ENCODE measurements at regions not wholly inside any gene's neighbourhood (a gene's known extent, or its start where the extent isn't known, plus 50 kb on each side); places are given as distances from the start of the nearest gene placed in this dataset.

- H2AFZ ChIP-seq (ENCODE audit: low read depth, low read length) = no peak overlapping the region
- H3K9me3 Mint-ChIP-seq (ENCODE audit: unreplicated experiment) = no peaks in the 10 kb centered on the region
- no peaks in the 10 kb centered on the region for H3K27me3 Mint-ChIP-seq (ENCODE audit: low read depth, unreplicated experiment)
- H3K4me2 ChIP-seq (ENCODE audit: low read length) = no peak overlapping the region
- H3K9me3 ChIP-seq (ENCODE audit: insufficient read depth, low read depth, low read length) = peaks cover 2% of the 10 kb centered on the region
- H3K4me3 ChIP-seq (ENCODE audit: insufficient read depth, low read depth, low read length) = no peak overlapping the region
- TF ChIP-seq CTCF (IDR thresholded peaks at IDR 0.05; ENCODE audit: insufficient read depth, low read depth, low read length) = no peak
- peaks cover 5% of the 10 kb centered on the region for H3K4me1 Mint-ChIP-seq (ENCODE audit: low read depth, unreplicated experiment)
- H3K36me3 Mint-ChIP-seq (ENCODE audit: low read depth, unreplicated experiment) = no peaks in the 10 kb centered on the region
- no peak for FAIRE-seq
- no peak overlapping the region for H3K27ac Mint-ChIP-seq (ENCODE audit: unreplicated experiment)
- H3K4me3 Mint-ChIP-seq (ENCODE audit: unreplicated experiment) = no peak overlapping the region
- H3K79me2 ChIP-seq (ENCODE audit: insufficient read depth, low read length) = no peaks in the 10 kb centered on the region
- no peak overlapping the region for H3K9ac ChIP-seq (ENCODE audit: low read length)
- no peak overlapping the region for H3K27ac ChIP-seq (ENCODE audit: low read depth, low read length)
- no peak for DNase-seq (ENCODE audit: low read depth)
- H3K27me3 ChIP-seq (ENCODE audit: insufficient read depth, low read length) = no peaks in the 10 kb centered on the region
- H3K4me1 ChIP-seq (ENCODE audit: insufficient read depth, low read length) = no peaks in the 10 kb centered on the region
- H3K36me3 ChIP-seq (ENCODE audit: insufficient read depth, low read length) = no peaks in the 10 kb centered on the region
- H4K20me1 ChIP-seq (ENCODE audit: insufficient read depth, low read length) = no peaks in the 10 kb centered on the region
These were observed 90.2 kb upstream of the CCDC112 start for GRCh38 chr5:115386657-115387056.

- Histone ChIP-seq H2AFZ (ENCODE audit: low read depth, low read length) (no peak overlapping the region), H3K4me2 (ENCODE audit: low read length) (no peak overlapping the region), H3K27ac (ENCODE audit: low read depth, low read length) (no peak overlapping the region), H3K79me2 (ENCODE audit: insufficient read depth, low read length) (no peaks in the 10 kb centered on the region), H3K9me3 (ENCODE audit: insufficient read depth, low read depth, low read length) (no peaks in the 10 kb centered on the region), H4K20me1 (ENCODE audit: insufficient read depth, low read length) (no peaks in the 10 kb centered on the region), H3K27me3 (ENCODE audit: insufficient read depth, low read length) (no peaks in the 10 kb centered on the region), H3K36me3 (ENCODE audit: insufficient read depth, low read length) (no peaks in the 10 kb centered on the region), H3K4me3 (ENCODE audit: insufficient read depth, low read depth, low read length) (no peak overlapping the region), H3K4me1 (ENCODE audit: insufficient read depth, low read length) (no peaks in the 10 kb centered on the region), H3K9ac (ENCODE audit: low read length) (no peak overlapping the region)
- no peak for FAIRE-seq
- Mint-ChIP-seq H3K4me3 (ENCODE audit: unreplicated experiment) (no peak overlapping the region), H3K36me3 (ENCODE audit: low read depth, unreplicated experiment) (no peaks in the 10 kb centered on the region), H3K9me3 (ENCODE audit: unreplicated experiment) (no peaks in the 10 kb centered on the region), H3K27ac (ENCODE audit: unreplicated experiment) (no peak overlapping the region), H3K4me1 (ENCODE audit: low read depth, unreplicated experiment) (peaks cover 5% of the 10 kb centered on the region), H3K27me3 (ENCODE audit: low read depth, unreplicated experiment) (no peaks in the 10 kb centered on the region)
- TF ChIP-seq CTCF (IDR thresholded peaks at IDR 0.05; ENCODE audit: insufficient read depth, low read depth, low read length) (no peak), EZH2 (IDR thresholded peaks at IDR 0.05; ENCODE audit: insufficient read depth, low read length) (no peak)
- no peak for DNase-seq (ENCODE audit: low read depth)
These were observed 88.3 kb upstream of the CCDC112 start for GRCh38 chr5:115384587-115385375.

- Histone ChIP-seq H3K4me2 (ENCODE audit: low read length) (no peak overlapping the region), H3K36me3 (ENCODE audit: insufficient read depth, low read length) (no peaks in the 10 kb centered on the region), H3K9me3 (ENCODE audit: insufficient read depth, low read depth, low read length) (no peaks in the 10 kb centered on the region), H3K4me3 (ENCODE audit: insufficient read depth, low read depth, low read length) (no peak overlapping the region), H3K4me1 (ENCODE audit: insufficient read depth, low read length) (peaks cover under 1% of the 10 kb centered on the region), H3K79me2 (ENCODE audit: insufficient read depth, low read length) (no peaks in the 10 kb centered on the region), H4K20me1 (ENCODE audit: insufficient read depth, low read length) (no peaks in the 10 kb centered on the region), H2AFZ (ENCODE audit: low read depth, low read length) (no peak overlapping the region), H3K27me3 (ENCODE audit: insufficient read depth, low read length) (no peaks in the 10 kb centered on the region), H3K9ac (ENCODE audit: low read length) (no peak overlapping the region), H3K27ac (ENCODE audit: low read depth, low read length) (no peak overlapping the region)
- Mint-ChIP-seq H3K9me3 (ENCODE audit: unreplicated experiment) (no peaks in the 10 kb centered on the region), H3K4me1 (ENCODE audit: low read depth, unreplicated experiment) (peaks cover 2% of the 10 kb centered on the region), H3K27me3 (ENCODE audit: low read depth, unreplicated experiment) (no peaks in the 10 kb centered on the region), H3K4me3 (ENCODE audit: unreplicated experiment) (no peak overlapping the region), H3K27ac (ENCODE audit: unreplicated experiment) (no peak overlapping the region), H3K36me3 (ENCODE audit: low read depth, unreplicated experiment) (no peaks in the 10 kb centered on the region)
- FAIRE-seq = no peak
- TF ChIP-seq CTCF (IDR thresholded peaks at IDR 0.05; ENCODE audit: insufficient read depth, low read depth, low read length) (no peak), EZH2 (IDR thresholded peaks at IDR 0.05; ENCODE audit: insufficient read depth, low read length) (no peak)
- no peak for DNase-seq (ENCODE audit: low read depth)
These were observed 86.5 kb upstream of the CCDC112 start for GRCh38 chr5:115382989-115383388.
